Activated CD8-positive, alpha-beta T cell treated with anti-CD3 and anti-CD28 coated beads for 36 hours (primary cell): ENCODE measurements at regions not wholly inside any gene's neighbourhood (a gene's known extent, or its start where the extent isn't known, plus 50 kb on each side); places are given as distances from the start of the nearest gene placed in this dataset.

ENCODE experiments used
- ATAC-seq: fragments of 200-7000 bp; cut with Tn5 transposase; one replicate; pipeline ENCODE4 v1.10.0; 2021; ENCODE audit warnings: mild to moderate bottlenecking, moderate library complexity
- CTCF ChIA-PET: fragments of 350-600 bp; sonication (Branson Sonifier 250); formaldehyde crosslinking; loops from one replicate; lab custom pipeline; 2021; ENCODE audit warnings: antibody characterized with exemption; lab: Charles Lee
- POLR2A ChIA-PET: fragments of 350-600 bp; sonication (Branson Sonifier 250); formaldehyde crosslinking; loops from one replicate; lab custom pipeline; 2021; ENCODE audit warnings: antibody characterized with exemption; lab: Charles Lee
- DNase-seq: peaks from one replicate; pipeline ENCODE4 v3.0.0-alpha.2; 2020
- H3K27ac Mint-ChIP-seq: one replicate; pipeline ENCODE4 v1.8.0; 2021; ENCODE audit warnings: mild to moderate bottlenecking, mixed read lengths
- H3K27me3 Mint-ChIP-seq: one replicate; pipeline ENCODE4 v1.8.0; 2021; ENCODE audit warnings: mixed read lengths
- H3K36me3 Mint-ChIP-seq: one replicate; pipeline ENCODE4 v1.8.0; 2021; ENCODE audit warnings: low read depth, mixed read lengths
- H3K4me1 Mint-ChIP-seq: one replicate; pipeline ENCODE4 v1.8.0; 2021; ENCODE audit warnings: low read depth, mixed read lengths
- H3K4me3 Mint-ChIP-seq: one replicate; pipeline ENCODE4 v1.8.0; 2021; ENCODE audit warnings: mild to moderate bottlenecking, moderate library complexity, mixed read lengths
- H3K9me3 Mint-ChIP-seq: one replicate; pipeline ENCODE4 v1.8.0; 2021; ENCODE audit warnings: mixed read lengths
- CTCF ChIP-seq: fragments of 200-600 bp; IDR thresholded peaks from one replicate; pipeline ENCODE4 v1.8.0; 2022; ENCODE audit warnings: antibody characterized with exemption, mild to moderate bottlenecking
- intact Hi-C: fragments of 100-400 bp; cut with micrococcal nuclease; formaldehyde crosslinking; loops from one replicate; pipeline ENCODE4 v1.10.0; 2022

- no peaks in the 10 kb centered on the region for H3K36me3 Mint-ChIP-seq
- TF ChIP-seq CTCF, result no peak
- no peaks in the 10 kb centered on the region for H3K9me3 Mint-ChIP-seq
- H3K27me3 Mint-ChIP-seq, result peaks cover 10% of the 10 kb centered on the region
- ChIA-PET CTCF (no interaction called here), POLR2A (no interaction called here)
- no peak for DNase-seq
- no peak overlapping the region for H3K4me3 Mint-ChIP-seq
- intact Hi-C loops, result no loop called here
- no peak overlapping the region for H3K27ac Mint-ChIP-seq
- ATAC-seq, result no peak
- H3K4me1 Mint-ChIP-seq, result no peaks in the 10 kb centered on the region
Measured at GRCh38 chr3:127520993-127521392, 69.5 kb downstream of the TPRA1 start.

GRCh38 chr3:127518456-127519081 is 72.0 kb downstream of the TPRA1 start:
- H3K27me3 Mint-ChIP-seq, result peaks cover 6% of the 10 kb centered on the region
- no peaks in the 10 kb centered on the region for H3K4me1 Mint-ChIP-seq
- DNase-seq (no peak), ATAC-seq (no peak)
- no peak for TF ChIP-seq CTCF
- CTCF ChIA-PET, result no interaction called here
- intact Hi-C loops, result no loop called here
- no peak overlapping the region for H3K27ac Mint-ChIP-seq
- POLR2A ChIA-PET, result no interaction called here
- H3K4me3 Mint-ChIP-seq, result no peak overlapping the region
- H3K36me3 Mint-ChIP-seq, result no peaks in the 10 kb centered on the region
- no peaks in the 10 kb centered on the region for H3K9me3 Mint-ChIP-seq

GRCh38 chr3:127512256-127512655 is 78.3 kb downstream of the TPRA1 start:
- CTCF ChIA-PET, result no interaction called here
- no peak for TF ChIP-seq CTCF
- Mint-ChIP-seq H3K4me1 (no peaks in the 10 kb centered on the region), H3K27ac (no peak overlapping the region), H3K9me3 (no peaks in the 10 kb centered on the region), H3K27me3 (peaks cover 12% of the 10 kb centered on the region), H3K36me3 (no peaks in the 10 kb centered on the region), H3K4me3 (no peak overlapping the region)
- no peak for DNase-seq
- POLR2A ChIA-PET, result no interaction called here
- ATAC-seq, result no peak
- intact Hi-C loops, result no loop called here

- no peak for DNase-seq
- CTCF ChIA-PET, result interaction anchor here (1.3 kb wide), 1 partner anchor 44 kb away, joined by 4 read pairs; no protein-coding TSS in a partner anchor
Measured at GRCh38 chr3:127501177-127501576, 89.4 kb downstream of the TPRA1 start.

GRCh38 chr3:127497676-127498075 is 92.9 kb downstream of the TPRA1 start:
- Mint-ChIP-seq H3K9me3 (peaks cover 13% of the 10 kb centered on the region), H3K27ac (no peak overlapping the region), H3K36me3 (no peaks in the 10 kb centered on the region), H3K4me1 (no peaks in the 10 kb centered on the region), H3K4me3 (no peak overlapping the region), H3K27me3 (peaks cover 19% of the 10 kb centered on the region)
- DNase-seq, result no peak
- TF ChIP-seq CTCF, result no peak
- intact Hi-C loops, result no loop called here
- CTCF ChIA-PET, result no interaction called here
- POLR2A ChIA-PET, result no interaction called here
- no peak for ATAC-seq

More at GRCh38 chr3:127501177-127501576, 89.4 kb downstream of the TPRA1 start:
- Mint-ChIP-seq H3K4me1 (no peaks in the 10 kb centered on the region), H3K4me3 (no peak overlapping the region), H3K9me3 (peaks cover 17% of the 10 kb centered on the region), H3K27ac (no peak overlapping the region), H3K27me3 (peaks cover 19% of the 10 kb centered on the region), H3K36me3 (no peaks in the 10 kb centered on the region)
- POLR2A ChIA-PET, result no interaction called here
- ATAC-seq, result no peak
- TF ChIP-seq CTCF, result no peak
- intact Hi-C loops, result no loop called here
